ENCODE measurements at regions not wholly inside any gene's neighbourhood (a gene's known extent, or its start where the extent isn't known, plus 50 kb on each side); places are given as distances from the start of the nearest gene placed in this dataset.

GRCh38 chr5:166904571-166904970, 1386.9 kb upstream of the WWC1 start:
- Mint-ChIP-seq H3K36me3 (no peaks in the 10 kb centered on the region), H3K27ac (no peak overlapping the region), H3K9me3 (no peaks in the 10 kb centered on the region), H3K4me1 (0 out of 2 replicates have a peak, but pooled peaks cover 3% of the 10 kb centered on the region), H3K27me3 (ENCODE audit: low read depth) (no peaks in the 10 kb centered on the region), H3K4me3 (no peak overlapping the region)
- ChIA-PET CTCF (no interaction called here), POLR2A (no interaction called here)
- DNase-seq (ENCODE audit: low spot score) (no peak), ATAC-seq (no peak)
- no peak for TF ChIP-seq ATF1 (CRISPR knock-in tag; IDR thresholded peaks at IDR 0.05)
- no peak for TF ChIP-seq ZNF138 (CRISPR knock-in tag; conservative IDR thresholded peaks at IDR 0.05)
- TF ChIP-seq ZNF121 (CRISPR knock-in tag; IDR thresholded peaks at IDR 0.05): no peak
- no peak for TF ChIP-seq TEAD1 (CRISPR knock-in tag; IDR thresholded peaks at IDR 0.05)
- no peak for TF ChIP-seq FOXJ3 (CRISPR knock-in tag; IDR thresholded peaks at IDR 0.05; ENCODE audit: borderline replicate concordance)
- TF ChIP-seq, protein P1, sequence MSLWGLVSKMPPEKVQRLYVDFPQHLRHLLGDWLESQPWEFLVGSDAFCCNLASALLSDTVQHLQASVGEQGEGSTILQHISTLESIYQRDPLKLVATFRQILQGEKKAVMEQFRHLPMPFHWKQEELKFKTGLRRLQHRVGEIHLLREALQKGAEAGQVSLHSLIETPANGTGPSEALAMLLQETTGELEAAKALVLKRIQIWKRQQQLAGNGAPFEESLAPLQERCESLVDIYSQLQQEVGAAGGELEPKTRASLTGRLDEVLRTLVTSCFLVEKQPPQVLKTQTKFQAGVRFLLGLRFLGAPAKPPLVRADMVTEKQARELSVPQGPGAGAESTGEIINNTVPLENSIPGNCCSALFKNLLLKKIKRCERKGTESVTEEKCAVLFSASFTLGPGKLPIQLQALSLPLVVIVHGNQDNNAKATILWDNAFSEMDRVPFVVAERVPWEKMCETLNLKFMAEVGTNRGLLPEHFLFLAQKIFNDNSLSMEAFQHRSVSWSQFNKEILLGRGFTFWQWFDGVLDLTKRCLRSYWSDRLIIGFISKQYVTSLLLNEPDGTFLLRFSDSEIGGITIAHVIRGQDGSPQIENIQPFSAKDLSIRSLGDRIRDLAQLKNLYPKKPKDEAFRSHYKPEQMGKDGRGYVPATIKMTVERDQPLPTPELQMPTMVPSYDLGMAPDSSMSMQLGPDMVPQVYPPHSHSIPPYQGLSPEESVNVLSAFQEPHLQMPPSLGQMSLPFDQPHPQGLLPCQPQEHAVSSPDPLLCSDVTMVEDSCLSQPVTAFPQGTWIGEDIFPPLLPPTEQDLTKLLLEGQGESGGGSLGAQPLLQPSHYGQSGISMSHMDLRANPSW (CRISPR knock-in tag; conservative IDR thresholded peaks at IDR 0.05; ENCODE audit: low read depth): no peak
- no peak for TF ChIP-seq FOXP1 (CRISPR knock-in tag; IDR thresholded peaks at IDR 0.05; ENCODE audit: borderline replicate concordance)
- TF ChIP-seq, protein P2, sequence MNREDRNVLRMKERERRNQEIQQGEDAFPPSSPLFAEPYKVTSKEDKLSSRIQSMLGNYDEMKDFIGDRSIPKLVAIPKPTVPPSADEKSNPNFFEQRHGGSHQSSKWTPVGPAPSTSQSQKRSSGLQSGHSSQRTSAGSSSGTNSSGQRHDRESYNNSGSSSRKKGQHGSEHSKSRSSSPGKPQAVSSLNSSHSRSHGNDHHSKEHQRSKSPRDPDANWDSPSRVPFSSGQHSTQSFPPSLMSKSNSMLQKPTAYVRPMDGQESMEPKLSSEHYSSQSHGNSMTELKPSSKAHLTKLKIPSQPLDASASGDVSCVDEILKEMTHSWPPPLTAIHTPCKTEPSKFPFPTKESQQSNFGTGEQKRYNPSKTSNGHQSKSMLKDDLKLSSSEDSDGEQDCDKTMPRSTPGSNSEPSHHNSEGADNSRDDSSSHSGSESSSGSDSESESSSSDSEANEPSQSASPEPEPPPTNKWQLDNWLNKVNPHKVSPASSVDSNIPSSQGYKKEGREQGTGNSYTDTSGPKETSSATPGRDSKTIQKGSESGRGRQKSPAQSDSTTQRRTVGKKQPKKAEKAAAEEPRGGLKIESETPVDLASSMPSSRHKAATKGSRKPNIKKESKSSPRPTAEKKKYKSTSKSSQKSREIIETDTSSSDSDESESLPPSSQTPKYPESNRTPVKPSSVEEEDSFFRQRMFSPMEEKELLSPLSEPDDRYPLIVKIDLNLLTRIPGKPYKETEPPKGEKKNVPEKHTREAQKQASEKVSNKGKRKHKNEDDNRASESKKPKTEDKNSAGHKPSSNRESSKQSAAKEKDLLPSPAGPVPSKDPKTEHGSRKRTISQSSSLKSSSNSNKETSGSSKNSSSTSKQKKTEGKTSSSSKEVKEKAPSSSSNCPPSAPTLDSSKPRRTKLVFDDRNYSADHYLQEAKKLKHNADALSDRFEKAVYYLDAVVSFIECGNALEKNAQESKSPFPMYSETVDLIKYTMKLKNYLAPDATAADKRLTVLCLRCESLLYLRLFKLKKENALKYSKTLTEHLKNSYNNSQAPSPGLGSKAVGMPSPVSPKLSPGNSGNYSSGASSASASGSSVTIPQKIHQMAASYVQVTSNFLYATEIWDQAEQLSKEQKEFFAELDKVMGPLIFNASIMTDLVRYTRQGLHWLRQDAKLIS (CRISPR knock-in tag; IDR thresholded peaks at IDR 0.05; ENCODE audit: borderline replicate concordance): no peak
- no peak for TF ChIP-seq ELF4 (CRISPR knock-in tag; IDR thresholded peaks at IDR 0.05; ENCODE audit: low read depth)
- no peak for TF ChIP-seq TEAD4 (CRISPR knock-in tag; IDR thresholded peaks at IDR 0.05)
- no peak for TF ChIP-seq MYBL2 (CRISPR knock-in tag; IDR thresholded peaks at IDR 0.05)
- no peak for TF ChIP-seq ZNF232 (CRISPR knock-in tag; IDR thresholded peaks at IDR 0.05)
- no peak for TF ChIP-seq E2F4 (CRISPR knock-in tag; IDR thresholded peaks at IDR 0.05; ENCODE audit: borderline replicate concordance, low read depth)
- no peak for TF ChIP-seq TCF7 (CRISPR knock-in tag; IDR thresholded peaks at IDR 0.05; ENCODE audit: low read depth)
- no peak for TF ChIP-seq FOXK1 (CRISPR knock-in tag; IDR thresholded peaks at IDR 0.05)

DNA sequence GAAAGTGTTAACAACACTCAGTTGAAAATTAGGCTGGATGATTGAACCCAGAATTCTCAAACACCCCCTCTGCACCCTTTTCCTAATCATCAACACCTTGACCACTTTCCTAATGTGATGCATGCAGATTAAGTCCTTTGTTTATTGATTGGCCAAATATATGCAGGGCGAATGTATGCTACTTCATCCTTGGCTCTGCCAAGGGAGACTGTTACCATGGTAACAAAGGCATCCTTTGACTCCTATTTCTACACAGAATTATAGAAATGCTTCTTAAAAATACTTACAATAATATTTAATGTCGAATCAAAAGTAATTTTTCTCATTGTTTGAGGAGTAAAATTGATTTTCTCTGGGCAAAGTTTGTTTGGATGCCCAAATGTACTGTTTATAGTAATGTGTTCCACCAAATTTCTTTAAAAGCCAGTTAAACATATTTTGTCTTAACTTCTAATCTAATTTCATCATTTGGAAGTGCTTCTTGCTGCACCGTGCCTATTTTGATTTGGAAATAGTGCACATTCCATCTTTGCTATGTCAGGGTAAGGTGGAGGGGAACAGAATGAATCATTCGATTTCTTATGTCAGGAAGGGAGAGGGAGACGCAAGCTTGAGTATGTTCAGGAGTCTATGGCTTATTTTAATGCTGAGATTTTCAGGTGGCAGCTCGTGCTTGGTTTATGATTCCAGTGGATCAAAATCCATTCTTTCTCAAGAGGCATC, 1384.3 kb upstream of the WWC1 start:
- Mint-ChIP-seq H3K27me3 (ENCODE audit: low read depth) (no peaks in the 10 kb centered on the region), H3K9me3 (no peaks in the 10 kb centered on the region), H3K36me3 (no peaks in the 10 kb centered on the region), H3K4me1 (0 out of 2 replicates have a peak, but pooled peaks cover 3% of the 10 kb centered on the region), H3K4me3 (no peak overlapping the region), H3K27ac (no peak overlapping the region)
- ChIA-PET POLR2A (interaction anchor here (0.5 kb wide), 1 partner anchor 69 kb away, joined by 3 read pairs; no protein-coding TSS in a partner anchor), CTCF (no interaction called here)
- no peak for ATAC-seq
- DNase-seq (ENCODE audit: low spot score): no peak
- TF ChIP-seq NFE2L1 (CRISPR knock-in tag; IDR thresholded peaks at IDR 0.05) (no peak), ZNF423 (CRISPR knock-in tag; IDR thresholded peaks at IDR 0.05) (no peak), ERG (CRISPR knock-in tag; IDR thresholded peaks at IDR 0.05) (no peak), ZBTB21 (CRISPR knock-in tag; IDR thresholded peaks at IDR 0.05; ENCODE audit: borderline replicate concordance) (no peak), JAZF1 (CRISPR knock-in tag; IDR thresholded peaks at IDR 0.05) (no peak), ESRRA (CRISPR knock-in tag; IDR thresholded peaks at IDR 0.05; ENCODE audit: borderline replicate concordance) (no peak)
- TF ChIP-seq, protein P3, sequence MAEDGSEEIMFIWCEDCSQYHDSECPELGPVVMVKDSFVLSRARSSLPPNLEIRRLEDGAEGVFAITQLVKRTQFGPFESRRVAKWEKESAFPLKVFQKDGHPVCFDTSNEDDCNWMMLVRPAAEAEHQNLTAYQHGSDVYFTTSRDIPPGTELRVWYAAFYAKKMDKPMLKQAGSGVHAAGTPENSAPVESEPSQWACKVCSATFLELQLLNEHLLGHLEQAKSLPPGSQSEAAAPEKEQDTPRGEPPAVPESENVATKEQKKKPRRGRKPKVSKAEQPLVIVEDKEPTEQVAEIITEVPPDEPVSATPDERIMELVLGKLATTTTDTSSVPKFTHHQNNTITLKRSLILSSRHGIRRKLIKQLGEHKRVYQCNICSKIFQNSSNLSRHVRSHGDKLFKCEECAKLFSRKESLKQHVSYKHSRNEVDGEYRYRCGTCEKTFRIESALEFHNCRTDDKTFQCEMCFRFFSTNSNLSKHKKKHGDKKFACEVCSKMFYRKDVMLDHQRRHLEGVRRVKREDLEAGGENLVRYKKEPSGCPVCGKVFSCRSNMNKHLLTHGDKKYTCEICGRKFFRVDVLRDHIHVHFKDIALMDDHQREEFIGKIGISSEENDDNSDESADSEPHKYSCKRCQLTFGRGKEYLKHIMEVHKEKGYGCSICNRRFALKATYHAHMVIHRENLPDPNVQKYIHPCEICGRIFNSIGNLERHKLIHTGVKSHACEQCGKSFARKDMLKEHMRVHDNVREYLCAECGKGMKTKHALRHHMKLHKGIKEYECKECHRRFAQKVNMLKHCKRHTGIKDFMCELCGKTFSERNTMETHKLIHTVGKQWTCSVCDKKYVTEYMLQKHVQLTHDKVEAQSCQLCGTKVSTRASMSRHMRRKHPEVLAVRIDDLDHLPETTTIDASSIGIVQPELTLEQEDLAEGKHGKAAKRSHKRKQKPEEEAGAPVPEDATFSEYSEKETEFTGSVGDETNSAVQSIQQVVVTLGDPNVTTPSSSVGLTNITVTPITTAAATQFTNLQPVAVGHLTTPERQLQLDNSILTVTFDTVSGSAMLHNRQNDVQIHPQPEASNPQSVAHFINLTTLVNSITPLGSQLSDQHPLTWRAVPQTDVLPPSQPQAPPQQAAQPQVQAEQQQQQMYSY (CRISPR knock-in tag; IDR thresholded peaks at IDR 0.05): no peak
